Limb (tissue), 2 donors: ENCODE measurements at regions not wholly inside any gene's neighbourhood (a gene's known extent, or its start where the extent isn't known, plus 50 kb on each side); places are given as distances from the start of the nearest gene placed in this dataset.
"Not testable (repeated sequence)": the region's sequence is repeated elsewhere in the genome, so short reads cannot be mapped to it uniquely, and the experiment has no call there.

ENCODE experiments used
- DNase-seq, 2 donors: peaks; one replicate each; pipeline ENCODE4 v3.0.0-alpha.2; 2016; ENCODE audit errors: extremely low spot score in 2 of 2

- DNase-seq, result peak in 1 of 2 donors; percentile 50
Observed at GRCh38 chr13:74301258-74301935, 167.2 kb upstream of the KLF12 start.

DNA sequence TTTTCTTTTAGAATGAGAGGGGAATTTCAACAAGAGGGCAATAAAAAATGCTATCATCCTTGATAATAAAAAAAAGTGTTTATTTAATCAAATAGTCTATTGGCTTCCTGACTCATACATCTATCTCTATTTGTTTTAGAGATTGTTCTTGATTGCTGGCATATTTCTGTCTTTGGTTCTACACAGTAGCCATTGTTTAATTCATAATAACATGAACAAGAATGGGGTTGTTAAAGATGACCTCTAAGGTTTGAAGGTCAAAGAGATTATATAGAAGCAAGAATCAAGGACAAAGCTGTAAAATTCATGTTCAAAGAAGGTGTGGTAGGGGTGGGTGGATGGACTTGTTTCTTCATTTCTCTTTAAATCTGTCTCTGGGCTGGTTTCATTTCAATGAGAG lies 166.0 kb upstream of the KLF12 start:
- no peak for DNase-seq

GRCh38 chr13:74299721-74300120 lies 165.5 kb upstream of the KLF12 start:
- DNase-seq, result no peak

DNA sequence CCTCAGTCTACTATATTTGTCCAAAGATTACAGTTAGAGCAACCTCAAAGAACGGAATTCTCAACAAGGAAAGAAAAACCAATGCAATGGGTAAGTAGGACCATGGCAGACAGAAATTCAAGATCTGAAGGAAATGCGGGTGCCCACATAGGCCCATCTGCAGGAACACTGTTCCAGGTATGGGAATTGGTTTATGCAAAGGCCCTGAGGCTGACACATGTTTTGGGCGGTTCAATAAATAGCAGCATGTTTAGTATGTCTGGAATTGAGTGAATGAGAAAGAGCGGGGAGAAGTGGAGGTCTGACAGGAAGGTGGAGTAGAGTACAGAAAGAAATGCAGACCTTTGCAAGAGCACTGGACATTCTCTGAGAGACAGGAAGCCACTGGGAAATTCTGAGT lies 164.7 kb upstream of the KLF12 start:
- no peak for DNase-seq

DNA sequence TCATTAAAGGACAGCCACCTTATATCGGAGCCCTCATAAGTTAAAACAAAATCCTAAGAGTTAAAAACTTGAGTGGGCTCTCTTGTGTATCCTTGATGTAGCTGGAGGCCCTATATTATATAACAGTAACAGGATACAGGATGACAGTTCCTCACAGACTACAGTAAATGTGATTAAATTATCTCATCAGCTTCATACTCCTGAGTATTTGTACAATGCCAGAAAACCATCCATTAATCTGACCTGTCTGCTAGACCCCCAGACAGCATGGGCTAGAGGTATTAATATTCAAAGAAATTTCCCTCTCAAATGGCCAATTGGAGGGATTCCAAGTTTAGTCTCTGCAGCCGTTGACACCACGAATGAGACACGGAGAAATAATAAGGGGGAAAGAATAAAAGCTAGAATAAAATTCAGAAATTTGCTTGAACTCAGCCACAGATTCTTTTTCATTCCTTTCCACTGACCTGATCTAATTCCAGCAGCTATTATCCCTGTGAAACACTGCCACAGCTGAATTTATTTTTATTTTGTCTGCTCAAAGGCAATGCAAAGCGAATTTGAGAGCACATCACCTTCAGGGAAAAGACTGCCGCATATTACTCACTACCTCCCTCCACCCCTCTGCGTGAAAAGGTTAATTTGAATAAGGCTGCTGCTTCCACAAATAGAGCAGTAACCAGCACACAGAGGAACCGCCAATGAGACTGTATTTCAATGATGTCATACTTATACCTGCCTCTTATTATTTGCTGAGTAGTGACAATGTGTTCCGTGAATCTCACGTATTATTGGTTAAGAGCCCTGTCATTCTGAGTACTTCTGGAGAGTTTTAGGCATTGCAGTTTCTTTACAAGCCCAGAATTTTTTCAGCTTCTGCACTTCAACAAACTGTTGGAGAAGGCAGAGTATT lies 155.9 kb upstream of the KLF12 start:
- DNase-seq, result peak; percentile 66 to 91

- no peak for DNase-seq
Observed at GRCh38 chr13:74289107-74289506, 154.9 kb upstream of the KLF12 start.

GRCh38 chr13:74288361-74288911 lies 154.2 kb upstream of the KLF12 start:
- peak; percentile 73 to 75 for DNase-seq

- DNase-seq, result peak; percentile 81 to 88
Observed at GRCh38 chr13:74287724-74288169, 153.5 kb upstream of the KLF12 start.

DNA sequence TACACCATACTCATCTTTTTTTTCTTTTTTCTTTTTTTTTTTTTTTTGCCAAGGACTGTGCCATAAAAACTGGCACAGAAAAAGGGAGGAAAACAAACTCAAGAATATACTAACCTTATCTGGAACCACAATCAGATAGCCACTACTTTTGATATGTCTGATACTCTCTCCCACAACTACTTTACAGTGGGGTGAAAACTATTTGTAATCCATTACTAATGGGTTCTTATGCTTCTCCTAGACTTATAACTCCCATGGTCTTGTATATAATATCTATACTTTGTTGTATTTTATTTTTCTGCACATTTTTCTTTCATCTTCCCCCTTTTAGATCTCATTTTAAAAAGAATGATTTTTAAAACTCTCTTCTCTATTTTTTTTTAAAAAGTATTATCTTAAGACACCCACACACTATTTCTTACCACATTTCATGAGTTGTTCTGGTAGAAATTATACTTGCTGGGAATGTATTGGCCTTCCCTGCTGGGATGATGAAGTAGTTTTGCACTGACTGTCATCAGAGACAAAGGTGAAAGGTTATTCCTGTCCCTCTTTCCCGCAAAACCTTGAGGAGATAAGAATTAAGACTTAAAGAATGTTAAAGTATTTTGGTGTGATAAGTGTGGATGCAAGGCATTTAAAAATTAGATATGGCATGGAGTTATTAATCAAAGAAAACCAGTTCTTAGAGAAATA lies 146.7 kb upstream of the KLF12 start:
- DNase-seq, result no peak

- DNase-seq, result no peak
Observed at GRCh38 chr13:74280093-74280794, 146.0 kb upstream of the KLF12 start.

- DNase-seq, result no peak
Observed at GRCh38 chr13:74278901-74279300, 144.7 kb upstream of the KLF12 start.

DNA sequence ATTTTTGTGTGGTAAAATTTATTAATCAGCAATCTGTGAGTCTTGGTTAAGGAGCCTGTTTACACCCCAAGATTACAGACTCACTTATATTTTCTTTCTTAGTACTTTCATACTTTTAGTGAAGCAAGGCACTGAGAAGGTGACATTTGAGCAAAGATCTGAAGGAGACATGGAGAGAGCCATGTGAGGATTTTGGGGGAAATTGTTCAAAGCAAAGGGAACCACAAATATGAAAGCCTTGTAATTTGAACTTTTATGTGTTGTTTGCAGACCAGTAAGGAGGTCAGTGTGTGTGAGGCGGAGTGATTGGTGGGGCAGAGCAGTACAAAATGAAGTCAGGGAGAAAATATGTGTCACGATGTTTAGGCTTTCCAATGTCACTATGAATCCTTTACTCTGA lies 140.7 kb upstream of the KLF12 start:
- no peak for DNase-seq

- DNase-seq, result peak in 1 of 2 donors; percentile 13
Observed at GRCh38 chr13:74273581-74273980, 139.4 kb upstream of the KLF12 start.

DNA sequence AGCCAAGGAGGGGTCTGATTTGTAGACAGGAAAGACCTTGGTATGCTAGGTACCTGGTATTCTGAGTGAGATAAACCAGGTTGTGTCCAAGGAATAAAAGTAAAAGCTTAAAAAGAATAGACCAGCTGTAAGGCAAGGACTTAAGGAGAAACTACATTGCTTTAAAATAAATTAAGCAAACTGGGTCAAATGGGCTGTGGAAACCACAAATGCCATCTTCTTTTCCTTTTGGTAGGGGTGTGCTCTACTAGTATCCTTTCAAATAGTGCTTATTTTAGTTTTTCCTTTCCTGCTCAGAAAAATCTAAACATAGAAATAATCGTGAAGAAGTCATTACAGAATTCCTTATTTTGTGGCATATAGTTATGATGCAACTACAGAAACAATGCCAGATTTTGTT lies 138.6 kb upstream of the KLF12 start:
- DNase-seq, result no peak

- DNase-seq, result no peak
Observed at GRCh38 chr13:74270018-74270417, 135.8 kb upstream of the KLF12 start.

DNA sequence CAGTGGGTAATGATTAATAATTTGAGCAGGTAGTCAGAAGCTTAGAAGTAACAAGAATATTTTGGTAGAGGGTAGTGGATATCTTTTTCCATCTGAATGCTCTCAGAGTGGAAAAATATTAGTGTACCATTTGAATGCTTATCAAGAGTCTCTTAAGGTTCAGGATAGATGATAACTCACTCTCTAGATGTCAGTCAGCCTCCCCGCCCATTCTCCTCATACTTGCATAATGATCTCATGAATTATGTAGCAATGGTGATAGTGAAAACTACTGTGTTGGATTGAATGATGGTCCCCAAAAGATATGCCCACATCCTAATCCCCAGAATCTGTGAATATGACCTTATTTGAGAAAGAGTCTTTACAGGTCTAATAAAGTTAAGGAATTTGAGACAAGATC lies 132.7 kb upstream of the KLF12 start:
- no peak for DNase-seq

GRCh38 chr13:74266309-74266708 lies 132.1 kb upstream of the KLF12 start:
- DNase-seq, result no peak

DNA sequence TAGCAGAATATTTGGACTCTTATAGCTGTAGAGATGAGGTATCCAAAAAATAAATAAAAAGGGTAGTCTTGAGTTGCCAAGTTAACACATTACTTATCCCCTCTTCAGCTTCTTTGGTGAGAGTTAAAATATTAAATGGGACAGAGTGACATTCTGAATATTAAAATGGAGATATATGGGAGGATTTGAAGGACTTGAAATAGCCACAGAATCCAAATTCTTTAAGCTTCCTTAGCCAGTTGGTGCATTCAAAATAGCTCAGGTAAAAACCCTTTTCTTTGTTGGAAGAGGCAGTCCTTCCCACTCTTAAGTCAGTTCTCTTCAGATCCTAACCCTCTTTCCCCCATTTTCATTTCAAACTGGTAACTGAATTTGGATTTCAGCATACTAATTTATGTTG lies 130.1 kb upstream of the KLF12 start:
- no peak for DNase-seq

DNA sequence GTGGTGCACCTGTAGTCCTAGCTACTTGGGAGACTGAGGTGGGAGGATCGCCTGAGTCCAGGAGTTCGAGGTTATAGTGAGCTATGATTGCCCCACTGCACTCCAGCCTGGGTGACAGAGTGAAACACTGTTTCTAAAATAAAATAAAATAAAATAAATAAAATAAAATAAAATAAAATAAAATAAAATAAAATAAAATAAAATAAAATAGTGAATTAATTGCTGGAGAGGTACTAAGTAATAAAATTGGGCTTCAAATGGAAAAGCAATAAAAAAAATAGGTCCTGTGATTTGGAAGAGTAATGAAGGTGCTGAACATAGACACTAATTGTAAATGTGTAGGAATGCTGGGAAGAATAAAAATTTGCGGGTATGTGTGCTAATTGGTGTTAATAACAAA lies 126.2 kb upstream of the KLF12 start:
- DNase-seq, result not testable (repeated sequence)

- DNase-seq, result no peak
Observed at GRCh38 chr13:74259641-74260040, 125.4 kb upstream of the KLF12 start.

DNA sequence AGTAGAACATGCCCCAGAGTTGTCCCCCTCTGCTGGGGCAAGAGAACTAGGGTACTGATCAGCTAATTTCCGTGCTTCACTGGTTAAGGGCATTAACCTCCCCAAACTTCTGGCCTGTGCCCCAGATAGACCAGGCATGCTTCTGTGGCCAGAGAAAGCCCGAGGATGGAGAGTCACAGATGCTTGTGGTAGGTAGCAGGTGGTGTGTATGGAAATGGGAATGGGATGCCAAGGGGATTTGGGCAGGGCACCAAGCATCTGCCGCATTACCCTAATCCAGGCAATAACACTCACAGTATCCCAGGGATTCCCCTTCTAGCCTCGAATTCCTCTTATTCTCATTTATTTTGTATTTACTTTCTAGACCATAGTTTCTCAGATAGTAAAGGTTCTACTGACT lies 124.8 kb upstream of the KLF12 start:
- no peak for DNase-seq
